Neural progenitor cell (in vitro differentiated cells): ENCODE measurements at regions not wholly inside any gene's neighbourhood (a gene's known extent, or its start where the extent isn't known, plus 50 kb on each side); places are given as distances from the start of the nearest gene placed in this dataset.

ENCODE experiments used
- DNase-seq: peaks from one replicate; pipeline ENCODE4 v3.0.0-alpha.2; 2016; ENCODE audit warnings: low spot score
- H2AFZ ChIP-seq: fragments of 200-600 bp; sonication (generic); replicated peaks from 2 replicates; pipeline ENCODE4 v1.6.1; 2016; ENCODE audit warnings: antibody characterized with exemption
- H3F3A ChIP-seq: fragments of 200-600 bp; sonication (generic); 2 replicates; pipeline ENCODE4 v1.6.1; 2016; ENCODE audit warnings: antibody characterized with exemption, low read depth
- H3K27ac ChIP-seq: fragments of 200-600 bp; sonication (generic); 2 replicates; pipeline ENCODE4 v1.5.1; 2016; ENCODE audit warnings: mild to moderate bottlenecking
- H3K27me3 ChIP-seq: fragments of 200-600 bp; sonication (generic); 2 replicates; pipeline ENCODE4 v1.6.1; 2016; ENCODE audit warnings: mild to moderate bottlenecking, moderate library complexity
- H3K36me3 ChIP-seq: fragments of 200-600 bp; sonication (generic); 2 replicates; pipeline ENCODE4 v1.5.1; 2016
- H3K4me1 ChIP-seq: fragments of 200-600 bp; sonication (generic); 2 replicates; pipeline ENCODE4 v1.6.1; 2016; ENCODE audit warnings: mixed run types
- H3K4me2 ChIP-seq: fragments of 200-600 bp; sonication (generic); 2 replicates; pipeline ENCODE4 v1.6.1; 2016
- H3K4me3 ChIP-seq: fragments of 200-600 bp; sonication (generic); 2 replicates; pipeline ENCODE4 v1.5.1; 2016
- H3K79me2 ChIP-seq: fragments of 200-600 bp; sonication (generic); 2 replicates; pipeline ENCODE4 v1.6.1; 2016; ENCODE audit warnings: low read depth
- H3K9ac ChIP-seq: fragments of 200-600 bp; sonication (generic); 2 replicates; pipeline ENCODE4 v1.6.1; 2016
- H3K9me3 ChIP-seq: fragments of 200-600 bp; sonication (generic); 2 replicates; pipeline ENCODE4 v1.5.1; 2016; ENCODE audit warnings: low read depth
- H4K20me1 ChIP-seq: fragments of 200-600 bp; sonication (generic); 2 replicates; pipeline ENCODE4 v1.6.1; 2016; ENCODE audit warnings: low read depth
- H3K27ac Mint-ChIP-seq: 3 replicates; pipeline ENCODE4 v1.8.0; 2021; ENCODE audit warnings: mixed read lengths
- H3K27me3 Mint-ChIP-seq: 2 replicates; pipeline ENCODE4 v1.8.0; 2022; ENCODE audit warnings: low read depth, mild to moderate bottlenecking, inconsistent platforms, moderate library complexity, mixed read lengths; ENCODE audit not compliant: insufficient read depth
- H3K36me3 Mint-ChIP-seq: 3 replicates; pipeline ENCODE4 v1.8.0; 2021; ENCODE audit warnings: mixed read lengths
- H3K4me1 Mint-ChIP-seq: 3 replicates; pipeline ENCODE4 v1.8.0; 2021; ENCODE audit warnings: mixed read lengths
- H3K4me3 Mint-ChIP-seq: 3 replicates; pipeline ENCODE4 v1.8.0; 2021; ENCODE audit warnings: mild to moderate bottlenecking, moderate library complexity, mixed read lengths
- H3K9me3 Mint-ChIP-seq: 3 replicates; pipeline ENCODE4 v1.8.0; 2020; ENCODE audit warnings: mixed read lengths
- EZH2 ChIP-seq: fragments of 200-600 bp; sonication (generic); IDR thresholded peaks from 2 replicates; pipeline ENCODE4 v1.6.1; 2017; ENCODE audit warnings: antibody characterized with exemption, mild to moderate bottlenecking, moderate library complexity
- EZH2phosphoT487 ChIP-seq: fragments of 200-600 bp; sonication (generic); IDR thresholded peaks from 2 replicates; pipeline ENCODE4 v1.6.1; 2017; ENCODE audit warnings: antibody characterized with exemption
- TF ChIP-seq, protein P1 (sequence below): fragments of 200-600 bp; sonication (generic); IDR thresholded peaks from 2 replicates; pipeline ENCODE4 v1.5.1; 2017; ENCODE audit warnings: antibody characterized with exemption, mild to moderate bottlenecking

- H3K9ac ChIP-seq: no peak overlapping the region
- peaks cover 19% of the 10 kb centered on the region for H3K27me3 ChIP-seq
- no peaks in the 10 kb centered on the region for H3F3A ChIP-seq
- Mint-ChIP-seq H3K4me1 (peaks cover 8% of the 10 kb centered on the region), H3K27ac (no peak overlapping the region), H3K9me3 (peaks cover 47% of the 10 kb centered on the region), H3K4me3 (no peak overlapping the region), H3K27me3 (peaks cover 16% of the 10 kb centered on the region), H3K36me3 (peaks cover 40% of the 10 kb centered on the region)
- TF ChIP-seq EZH2 (no peak), EZH2phosphoT487 (no peak)
- TF ChIP-seq, protein P1, sequence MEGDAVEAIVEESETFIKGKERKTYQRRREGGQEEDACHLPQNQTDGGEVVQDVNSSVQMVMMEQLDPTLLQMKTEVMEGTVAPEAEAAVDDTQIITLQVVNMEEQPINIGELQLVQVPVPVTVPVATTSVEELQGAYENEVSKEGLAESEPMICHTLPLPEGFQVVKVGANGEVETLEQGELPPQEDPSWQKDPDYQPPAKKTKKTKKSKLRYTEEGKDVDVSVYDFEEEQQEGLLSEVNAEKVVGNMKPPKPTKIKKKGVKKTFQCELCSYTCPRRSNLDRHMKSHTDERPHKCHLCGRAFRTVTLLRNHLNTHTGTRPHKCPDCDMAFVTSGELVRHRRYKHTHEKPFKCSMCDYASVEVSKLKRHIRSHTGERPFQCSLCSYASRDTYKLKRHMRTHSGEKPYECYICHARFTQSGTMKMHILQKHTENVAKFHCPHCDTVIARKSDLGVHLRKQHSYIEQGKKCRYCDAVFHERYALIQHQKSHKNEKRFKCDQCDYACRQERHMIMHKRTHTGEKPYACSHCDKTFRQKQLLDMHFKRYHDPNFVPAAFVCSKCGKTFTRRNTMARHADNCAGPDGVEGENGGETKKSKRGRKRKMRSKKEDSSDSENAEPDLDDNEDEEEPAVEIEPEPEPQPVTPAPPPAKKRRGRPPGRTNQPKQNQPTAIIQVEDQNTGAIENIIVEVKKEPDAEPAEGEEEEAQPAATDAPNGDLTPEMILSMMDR: no peak
- H3K4me3 ChIP-seq: no peak overlapping the region
- H3K27ac ChIP-seq: no peak overlapping the region
- no peaks in the 10 kb centered on the region for H3K36me3 ChIP-seq
- no peaks in the 10 kb centered on the region for H3K9me3 ChIP-seq
- no peak overlapping the region for H3K4me2 ChIP-seq
- no peaks in the 10 kb centered on the region for H3K4me1 ChIP-seq
- no peak overlapping the region for H2AFZ ChIP-seq
- H3K79me2 ChIP-seq: no peaks in the 10 kb centered on the region
- DNase-seq: no peak
- no peaks in the 10 kb centered on the region for H4K20me1 ChIP-seq
Measured at GRCh38 chr7:157475095-157475494, 138.3 kb downstream of the DNAJB6 start.

DNA sequence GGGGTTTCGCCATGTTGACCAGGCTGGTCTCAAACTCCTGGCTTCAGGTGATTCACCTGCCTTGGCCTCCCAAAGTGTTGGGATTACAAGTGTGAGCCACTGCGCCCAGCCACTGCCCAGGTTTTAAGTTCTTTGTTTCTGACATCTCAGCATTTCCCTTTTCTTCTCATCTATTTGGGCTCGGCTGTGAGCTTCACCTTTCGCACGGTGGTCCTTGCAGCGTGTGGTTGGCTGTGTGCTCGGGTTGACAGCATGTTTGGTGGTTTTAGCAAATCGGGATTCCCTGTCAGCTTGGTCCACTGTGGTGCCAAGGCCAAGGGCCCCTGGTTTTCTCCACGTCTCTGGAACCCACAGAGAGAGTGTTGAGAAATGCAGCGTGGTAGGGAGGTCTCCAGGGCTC, 138.8 kb downstream of the DNAJB6 start:
- Histone ChIP-seq H3F3A (no peaks in the 10 kb centered on the region), H3K79me2 (no peaks in the 10 kb centered on the region), H4K20me1 (no peaks in the 10 kb centered on the region), H3K36me3 (no peaks in the 10 kb centered on the region), H3K4me1 (no peaks in the 10 kb centered on the region), H3K9me3 (no peaks in the 10 kb centered on the region), H3K4me3 (no peak overlapping the region), H3K27ac (no peak overlapping the region), H3K4me2 (no peak overlapping the region), H3K9ac (no peak overlapping the region), H2AFZ (no peak overlapping the region), H3K27me3 (peaks cover 19% of the 10 kb centered on the region)
- H3K4me1 Mint-ChIP-seq: peaks cover 8% of the 10 kb centered on the region
- DNase-seq: no peak
- H3K27ac Mint-ChIP-seq: peak overlapping the region; percentile 72
- H3K36me3 Mint-ChIP-seq: peaks cover 40% of the 10 kb centered on the region
- H3K27me3 Mint-ChIP-seq: peaks cover 16% of the 10 kb centered on the region
- no peak overlapping the region for H3K4me3 Mint-ChIP-seq
- H3K9me3 Mint-ChIP-seq: peaks cover 46% of the 10 kb centered on the region
- no peak for TF ChIP-seq EZH2
- TF ChIP-seq, protein P1: no peak
- TF ChIP-seq EZH2phosphoT487: no peak

DNA sequence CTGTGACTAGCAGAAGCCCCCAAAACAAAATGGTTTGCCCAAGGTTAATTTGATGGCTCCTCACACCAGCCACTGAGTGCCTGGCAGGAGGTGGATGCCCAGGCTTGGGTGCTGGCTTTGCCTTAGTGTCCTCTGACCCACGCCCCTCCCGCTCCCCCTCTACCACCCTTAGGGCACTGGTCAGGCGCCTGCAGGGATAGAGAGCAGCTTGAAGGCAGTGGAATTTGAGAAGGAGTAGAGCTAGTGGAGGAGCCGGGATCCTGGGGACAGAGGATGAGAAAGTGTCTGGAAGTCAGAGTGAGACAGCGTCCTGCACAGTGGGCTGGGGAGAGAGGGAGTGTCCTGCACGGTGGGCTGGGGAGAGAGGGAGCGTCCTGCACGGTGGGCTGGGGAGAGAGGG, 139.4 kb downstream of the DNAJB6 start:
- Histone ChIP-seq H4K20me1 (no peaks in the 10 kb centered on the region), H3K9me3 (no peaks in the 10 kb centered on the region), H3K4me2 (no peak overlapping the region), H2AFZ (no peak overlapping the region), H3K36me3 (no peaks in the 10 kb centered on the region), H3K27me3 (peaks cover 19% of the 10 kb centered on the region), H3K4me1 (no peaks in the 10 kb centered on the region), H3K79me2 (no peaks in the 10 kb centered on the region), H3K4me3 (no peak overlapping the region), H3K27ac (no peak overlapping the region), H3F3A (no peaks in the 10 kb centered on the region), H3K9ac (no peak overlapping the region)
- no peak overlapping the region for H3K4me3 Mint-ChIP-seq
- DNase-seq: no peak
- H3K27me3 Mint-ChIP-seq: peaks cover 16% of the 10 kb centered on the region
- H3K27ac Mint-ChIP-seq: no peak overlapping the region
- TF ChIP-seq, protein P1: no peak
- TF ChIP-seq EZH2phosphoT487 (no peak), EZH2 (no peak)
- peaks cover 3% of the 10 kb centered on the region for H3K4me1 Mint-ChIP-seq
- H3K36me3 Mint-ChIP-seq: peaks cover 36% of the 10 kb centered on the region
- H3K9me3 Mint-ChIP-seq: peaks cover 41% of the 10 kb centered on the region
